DMS79 treated with DMSO at 0.1 percent for 48 hours (cell line): ENCODE measurements at regions not wholly inside any gene's neighbourhood (a gene's known extent, or its start where the extent isn't known, plus 50 kb on each side); places are given as distances from the start of the nearest gene placed in this dataset.
"Not testable (repeated sequence)": the region's sequence is repeated elsewhere in the genome, so short reads cannot be mapped to it uniquely, and the experiment has no call there.

Experiments
- DNase-seq: peaks from one replicate; lab custom pipeline; 2025; lab: John Stamatoyannopoulos, UW

DNA sequence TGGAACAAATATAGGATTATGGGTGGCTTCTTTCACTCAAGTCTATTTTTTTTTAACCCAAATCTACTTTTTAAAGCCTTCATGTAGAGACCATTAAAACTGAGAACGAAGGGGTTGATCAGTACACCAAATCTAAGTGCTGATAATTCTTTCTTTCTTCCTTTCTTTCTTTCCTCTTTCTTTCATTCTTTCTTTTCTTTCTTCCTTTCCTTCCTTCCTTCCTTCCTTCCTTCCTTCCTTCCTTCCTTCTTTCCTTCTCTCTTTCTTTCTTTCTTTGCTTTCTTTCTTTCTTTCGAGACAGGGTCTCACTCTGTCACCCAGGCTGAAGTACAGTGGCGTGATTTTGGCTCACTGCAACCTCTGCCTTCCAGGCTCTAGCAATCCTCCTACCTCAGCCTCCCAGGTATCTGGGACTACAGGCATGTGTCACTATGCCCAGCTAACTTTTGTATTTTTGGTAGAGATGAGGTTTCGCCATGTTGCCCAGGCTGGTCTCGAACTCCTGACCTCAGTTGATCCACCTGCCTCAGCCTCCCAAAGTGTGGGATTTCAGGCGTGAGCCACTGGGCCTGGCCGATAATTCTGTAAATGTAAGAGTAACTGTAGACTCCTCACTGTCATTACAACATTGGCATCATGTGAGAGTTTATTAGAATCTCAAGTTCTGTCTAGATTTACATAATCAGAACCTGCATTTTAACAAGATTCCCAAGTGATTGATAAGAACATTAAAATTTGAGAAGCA, 236.4 kb downstream of the TFEC start:
- DNase-seq, result no peak

GRCh38 chr7:115789901-115790300, 240.7 kb downstream of the TFEC start:
- no peak for DNase-seq

GRCh38 chr7:115789473-115789872, 241.1 kb downstream of the TFEC start:
- DNase-seq, result not testable (repeated sequence)

DNA sequence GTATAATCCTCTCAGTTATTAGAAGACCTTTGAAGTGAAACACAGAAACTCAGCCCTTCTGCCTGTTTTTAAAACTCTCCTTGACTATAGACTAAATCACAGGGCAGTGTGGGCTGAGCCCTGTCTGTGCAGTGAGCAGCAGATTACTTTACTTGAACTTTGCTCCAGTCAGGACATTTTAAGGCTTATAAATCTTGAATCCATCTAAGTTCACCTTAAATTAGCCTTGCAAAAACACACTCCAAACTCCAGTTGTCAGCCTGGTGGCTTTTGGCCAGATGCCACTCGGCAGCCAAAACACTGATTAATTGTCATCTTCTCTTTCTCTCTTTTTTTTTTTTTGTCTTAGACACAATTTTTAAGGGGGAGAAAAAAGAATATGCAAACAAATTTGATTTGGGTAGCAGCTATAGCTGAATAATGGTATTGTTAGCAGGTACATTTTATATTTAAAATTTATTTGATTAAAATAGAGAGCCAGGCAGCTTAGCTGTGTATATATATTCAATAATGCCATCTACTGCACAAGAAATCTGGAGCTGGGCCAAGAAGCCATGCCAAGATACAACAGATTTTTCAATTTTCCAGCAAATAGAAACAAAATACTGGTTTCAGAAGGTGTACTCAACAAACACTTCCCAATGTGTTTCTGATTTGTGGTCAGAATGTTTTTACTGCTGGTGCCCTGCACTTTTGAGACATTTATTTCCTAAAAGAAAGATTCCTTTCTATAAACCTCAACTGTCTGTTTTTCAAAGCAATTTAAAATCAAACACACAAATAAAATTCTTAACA, 247.7 kb downstream of the TFEC start:
- peak; percentile 57 for DNase-seq

DNA sequence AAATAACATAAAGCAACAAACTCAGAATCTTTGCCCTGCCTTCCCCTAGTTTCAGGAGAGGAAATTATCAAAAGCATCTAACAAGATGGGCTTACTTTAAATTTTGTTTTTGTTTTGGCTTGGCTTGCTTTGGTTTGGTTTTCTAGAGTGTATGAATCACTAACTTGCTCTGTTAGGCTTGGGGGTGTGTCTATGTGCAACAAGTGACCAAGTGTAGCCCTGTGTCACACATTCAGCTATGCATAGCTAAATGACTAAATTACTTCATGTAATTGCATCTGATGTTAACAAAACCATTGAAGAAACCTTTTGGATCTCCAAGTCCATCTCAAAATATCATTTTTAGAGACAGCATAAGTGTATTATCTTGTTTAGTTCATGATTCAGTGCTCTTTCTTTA, 251.0 kb downstream of the TFEC start:
- DNase-seq, result no peak

DNA sequence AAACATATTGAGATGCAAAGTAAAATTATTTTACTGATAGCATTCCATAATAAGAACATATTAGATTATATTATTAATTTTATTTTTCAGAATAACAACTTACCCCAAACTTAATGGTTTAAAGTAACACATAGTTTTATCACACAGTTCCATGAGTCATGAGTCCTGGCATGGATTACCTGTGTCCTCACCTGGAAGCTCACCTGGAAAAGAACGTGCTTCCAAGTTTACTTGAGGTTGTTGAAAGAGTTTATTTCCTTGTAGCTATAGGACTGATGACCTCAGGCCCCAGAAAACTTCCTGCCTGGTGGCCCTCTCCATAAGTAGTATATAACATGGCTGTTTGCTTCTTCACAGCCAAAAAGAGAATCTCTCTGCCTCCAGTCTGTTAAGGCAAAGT, 254.6 kb downstream of the TFEC start:
- DNase-seq, result no peak

DNA sequence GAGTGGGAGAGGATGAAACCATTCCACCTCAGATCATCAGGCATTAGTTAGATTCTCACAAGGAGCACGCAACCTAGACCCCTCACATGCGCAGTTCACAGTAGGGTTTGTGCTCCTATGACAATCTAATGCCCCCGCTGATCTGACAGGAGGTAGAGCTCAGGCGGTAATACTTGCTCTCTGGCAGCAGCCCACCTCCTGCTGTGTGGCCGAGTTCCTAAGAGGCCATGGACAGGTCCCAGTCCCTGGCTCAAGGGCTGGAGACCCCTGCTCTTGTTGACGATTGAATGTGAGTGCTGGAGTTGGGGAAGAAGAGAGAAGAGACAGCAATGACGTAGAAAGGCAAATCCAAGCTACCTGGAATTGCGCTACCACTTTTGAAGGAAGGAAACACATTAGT, 267.2 kb downstream of the TFEC start:
- no peak for DNase-seq

- no peak for DNase-seq
Observed at GRCh38 chr7:115758025-115758424, 272.5 kb downstream of the TFEC start.

DNA sequence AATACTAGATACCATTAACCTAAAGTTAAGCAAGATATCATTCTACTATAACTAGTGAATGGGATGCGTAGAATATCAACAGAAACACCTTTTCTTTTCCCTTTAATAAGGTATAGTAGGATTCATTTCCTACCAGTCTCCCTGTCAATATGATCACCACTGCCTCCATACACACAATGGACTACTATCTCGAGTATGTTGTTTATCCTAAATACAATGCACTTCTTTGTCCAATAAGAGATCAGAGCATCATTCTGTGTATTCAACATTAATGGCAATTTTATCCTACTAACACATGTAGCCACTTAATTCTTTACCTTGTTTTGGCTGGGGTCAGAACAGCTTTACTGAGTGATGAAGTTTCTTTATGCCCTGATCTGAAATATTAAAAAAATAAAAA, 276.3 kb downstream of the TFEC start:
- DNase-seq, result no peak

GRCh38 chr7:115749924-115750323, 280.6 kb downstream of the TFEC start:
- peak; percentile 97 for DNase-seq

- DNase-seq, result no peak
Observed at GRCh38 chr7:115748123-115748738, 282.3 kb downstream of the TFEC start.

- no peak for DNase-seq
Observed at GRCh38 chr7:115747174-115747573, 283.4 kb downstream of the TFEC start.

DNA sequence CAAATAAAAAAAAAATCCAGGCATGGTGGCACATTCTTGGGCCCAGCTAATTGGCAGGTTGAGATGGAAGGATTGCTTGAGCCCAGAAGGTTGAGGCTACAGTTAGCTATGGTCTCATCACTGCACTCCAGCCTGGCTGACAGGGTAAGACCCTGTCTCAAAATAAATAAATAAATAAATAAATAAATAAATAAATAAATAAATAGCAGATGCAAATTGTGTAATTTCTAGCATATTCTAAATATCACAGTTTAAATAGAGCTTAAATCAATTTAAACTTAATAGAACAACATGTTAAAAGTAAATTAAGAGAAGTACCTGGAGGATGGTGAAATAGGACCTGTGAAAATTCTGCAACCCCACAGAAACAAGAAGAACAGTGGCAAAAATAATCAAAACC, 290.5 kb downstream of the TFEC start:
- no peak for DNase-seq

GRCh38 chr7:115734641-115735040, 295.9 kb downstream of the TFEC start:
- no peak for DNase-seq

DNA sequence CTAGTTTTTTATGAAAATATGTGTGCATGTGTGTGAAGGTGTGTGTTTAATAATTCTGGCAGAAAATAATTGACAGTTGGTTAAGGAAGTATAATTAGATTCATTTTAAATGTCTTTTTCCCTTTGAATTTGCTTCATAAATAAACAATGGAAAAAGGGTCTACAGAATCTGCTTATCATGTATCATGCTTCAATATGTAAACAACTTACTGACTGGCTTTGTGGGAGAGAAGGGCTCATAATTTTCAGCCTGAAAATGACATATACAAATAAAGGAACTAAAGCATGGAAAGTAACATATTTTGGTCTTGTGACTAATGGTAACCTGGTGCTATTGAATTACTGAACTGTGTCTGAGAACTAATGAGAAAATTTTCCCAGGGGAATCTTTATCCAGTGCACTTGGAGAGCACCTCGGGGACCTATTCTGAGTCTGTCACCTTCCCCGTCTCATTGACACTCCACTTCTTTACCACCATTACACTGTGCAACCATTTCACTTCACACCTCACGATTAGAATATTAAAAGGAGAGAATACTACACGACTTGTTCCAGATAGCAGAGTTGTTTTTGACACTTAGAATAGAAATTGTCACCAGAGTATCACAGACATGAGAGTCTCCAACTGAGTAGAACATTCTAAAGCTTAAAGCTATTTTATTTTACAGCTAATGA, 298.6 kb downstream of the TFEC start:
- no peak for DNase-seq

DNA sequence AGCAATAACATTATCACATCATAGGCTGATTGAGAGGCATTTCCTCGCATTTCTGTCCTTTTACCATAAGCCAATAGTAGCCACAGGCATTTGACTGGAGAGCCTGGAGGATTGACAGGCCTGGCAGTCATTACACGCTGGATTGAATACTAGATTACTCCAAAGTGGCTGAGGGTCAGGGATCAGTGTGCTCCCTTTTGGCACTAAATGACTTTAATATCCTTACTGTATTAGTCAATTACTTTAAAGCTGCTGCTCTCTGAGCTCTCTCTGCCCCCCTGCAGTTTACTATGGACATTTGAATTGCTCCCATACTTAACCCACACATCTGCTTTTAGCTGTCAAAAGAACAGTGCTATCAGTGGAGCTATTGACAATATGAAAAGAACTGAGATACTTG, 302.0 kb downstream of the TFEC start:
- DNase-seq, result peak; percentile 47

- peak; percentile 82 for DNase-seq
Observed at GRCh38 chr7:115724400-115725056, 306.0 kb downstream of the TFEC start.

DNA sequence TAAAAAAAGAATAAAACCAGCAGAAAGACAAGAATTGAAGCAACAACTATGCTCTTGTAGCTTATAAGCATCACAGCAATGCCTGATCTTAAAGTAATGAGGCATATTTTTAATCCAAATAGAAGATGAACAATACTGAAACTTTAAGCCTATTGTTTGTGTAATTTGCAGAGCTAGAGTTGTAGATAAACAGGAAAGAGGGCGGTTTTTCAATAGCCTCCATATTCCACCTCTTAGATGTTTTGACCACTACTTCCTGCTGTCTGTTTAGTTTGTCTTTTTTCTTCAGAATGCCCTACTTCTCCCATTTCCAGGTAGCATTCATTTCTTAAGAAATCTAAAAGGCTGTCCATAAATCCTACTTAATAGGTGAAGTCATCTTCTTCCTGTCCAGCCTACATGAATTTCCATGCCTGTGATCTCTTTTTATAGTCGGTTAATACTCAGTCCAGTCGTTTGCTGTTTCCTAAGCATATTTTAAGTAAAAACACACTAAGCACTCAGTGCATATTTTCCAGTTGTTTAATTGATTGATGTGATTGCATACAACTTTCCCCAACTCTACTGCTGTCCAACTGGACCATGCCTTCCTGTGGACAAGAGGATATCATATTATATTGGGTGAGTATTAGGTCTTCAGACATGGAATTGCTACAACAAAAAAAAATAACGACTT, 308.1 kb downstream of the TFEC start:
- DNase-seq, result no peak

GRCh38 chr7:115721293-115722217, 309.0 kb downstream of the TFEC start:
- no peak for DNase-seq

DNA sequence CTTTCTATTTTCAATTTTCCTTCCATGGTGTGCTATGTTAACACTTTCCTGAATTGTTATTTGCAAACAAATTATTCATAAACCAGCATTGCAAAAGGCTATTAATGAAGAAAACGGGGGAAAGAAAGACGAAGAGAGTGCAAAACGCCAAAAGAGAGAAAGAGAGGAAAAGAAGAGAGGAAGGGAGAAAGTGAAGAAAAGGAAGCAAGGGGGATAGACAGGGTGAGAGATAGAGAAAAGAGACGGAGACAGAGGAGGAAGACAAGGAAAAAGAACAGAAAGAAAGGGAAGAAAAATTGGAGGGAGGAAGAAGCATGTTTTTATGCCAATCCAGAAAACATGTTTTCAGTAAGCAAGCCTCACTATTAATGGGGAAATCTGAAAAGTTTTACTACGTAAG, 310.6 kb downstream of the TFEC start:
- DNase-seq, result no peak
